ENCODE measurements at regions not wholly inside any gene's neighbourhood (a gene's known extent, or its start where the extent isn't known, plus 50 kb on each side); places are given as distances from the start of the nearest gene placed in this dataset.
"Not testable (repeated sequence)": the region's sequence is repeated elsewhere in the genome, so short reads cannot be mapped to it uniquely, and the experiment has no call there.

DNA sequence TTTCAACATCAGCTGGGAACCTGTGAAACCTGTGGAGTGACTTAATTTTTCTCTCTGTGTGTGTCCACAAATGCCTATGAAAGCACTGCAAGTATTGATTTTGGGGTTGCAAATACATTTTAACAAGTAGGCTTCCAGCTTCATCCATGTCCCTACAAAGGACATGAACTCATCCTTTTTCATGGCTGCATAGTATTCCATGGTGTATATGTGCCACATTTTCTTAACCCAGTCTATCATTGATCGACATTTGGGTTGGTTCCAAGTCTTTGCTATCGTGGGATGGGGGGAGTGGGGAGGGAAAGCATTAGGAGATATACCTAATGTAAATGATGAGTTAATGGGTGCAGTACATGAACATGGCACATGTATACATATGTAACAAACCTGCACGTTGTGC, 711.3 kb downstream of the LTN1 start:
- not testable (repeated sequence) for DNase-seq (ENCODE audit: low spot score)

DNA sequence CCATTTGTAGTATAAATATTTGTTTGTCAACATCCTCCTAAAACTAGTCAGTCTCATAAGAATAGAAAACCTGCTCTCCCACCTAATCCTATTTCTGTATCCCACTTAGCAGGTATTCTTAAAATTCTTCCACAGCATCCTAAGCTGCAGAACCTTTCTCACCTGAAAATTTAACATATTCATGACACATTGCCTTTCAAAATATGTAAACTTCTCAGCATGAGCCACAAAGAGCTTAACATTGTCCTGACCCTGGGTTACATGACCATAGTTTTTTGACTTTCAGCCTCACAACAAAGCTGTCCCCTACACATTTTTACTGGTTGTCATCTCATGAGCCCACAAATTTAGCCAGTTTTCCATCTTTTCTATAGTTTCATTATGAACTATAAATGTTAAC, 712.1 kb downstream of the LTN1 start:
- no peak for DNase-seq (ENCODE audit: low spot score)

DNA sequence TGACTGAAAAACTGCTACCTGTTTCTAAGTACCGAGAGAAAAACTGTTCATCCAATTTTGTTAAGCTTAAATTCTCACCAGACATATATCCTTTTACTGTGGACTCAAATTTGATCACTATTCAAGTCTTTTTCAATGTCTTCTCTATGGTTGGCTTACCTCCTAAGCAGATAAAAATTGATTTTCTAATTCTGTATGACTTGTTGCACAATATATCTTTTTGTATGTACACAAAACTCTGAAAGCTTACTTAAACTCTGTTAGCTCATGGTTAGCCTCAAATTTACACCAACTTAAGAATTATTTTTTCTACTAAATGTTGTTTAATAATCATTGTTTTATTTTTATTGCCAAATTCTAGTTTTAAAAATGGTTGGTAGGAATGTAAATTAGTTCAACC, 715.4 kb downstream of the LTN1 start:
- DNase-seq (ENCODE audit: low spot score), result no peak

DNA sequence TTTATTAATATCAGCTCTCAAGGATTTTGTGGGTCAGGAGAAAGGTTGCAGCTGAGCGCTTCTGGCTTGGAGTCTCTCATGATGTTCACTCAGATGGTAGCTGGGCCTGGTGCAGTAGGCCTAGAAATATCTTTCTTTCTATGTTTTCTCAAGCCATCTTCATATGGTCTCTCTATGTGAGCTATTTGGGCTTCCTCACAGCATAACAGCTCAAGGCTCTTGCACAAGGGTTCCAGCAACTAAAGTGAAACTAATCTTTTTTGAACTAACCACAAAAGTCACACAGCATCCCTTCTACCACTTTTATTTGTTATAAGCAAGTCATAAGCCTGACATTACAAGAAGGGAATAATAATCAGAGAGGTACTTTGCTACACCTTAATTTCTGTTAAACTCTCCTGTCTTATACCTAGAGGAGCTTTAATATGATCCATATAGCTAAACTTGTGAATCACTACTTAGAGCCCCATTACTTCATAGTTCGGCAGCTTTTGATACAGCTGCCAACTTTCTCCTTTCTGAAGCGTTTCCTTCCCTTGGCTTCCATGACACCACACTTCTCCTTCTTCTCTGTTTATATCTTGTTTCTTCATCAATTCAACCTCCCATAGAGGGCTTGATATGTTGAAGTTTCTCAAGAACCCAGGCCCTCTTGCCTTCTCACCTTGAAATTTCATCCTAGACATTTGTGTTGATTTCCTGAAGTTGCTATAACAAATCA, 720.2 kb downstream of the LTN1 start:
- no peak for DNase-seq (ENCODE audit: low spot score)

DNA sequence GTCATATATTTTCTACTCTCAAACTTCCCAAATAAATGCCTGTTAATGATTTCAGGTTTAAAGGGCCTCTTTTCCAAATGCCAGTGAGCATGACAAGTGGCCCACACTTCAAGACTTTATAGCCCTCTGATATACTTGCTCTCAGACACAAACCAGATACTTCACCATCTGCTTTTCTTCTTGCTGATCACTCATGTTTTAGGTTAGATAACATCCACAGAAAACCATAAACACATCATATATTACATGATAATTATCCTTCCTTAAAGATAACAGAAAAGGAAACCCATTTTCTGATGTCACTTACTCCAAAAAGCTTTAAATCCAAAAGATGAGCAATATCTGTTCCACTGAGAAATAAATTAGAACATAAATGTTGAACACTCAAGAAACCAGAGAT, 723.5 kb downstream of the LTN1 start:
- DNase-seq (ENCODE audit: low spot score), result no peak

DNA sequence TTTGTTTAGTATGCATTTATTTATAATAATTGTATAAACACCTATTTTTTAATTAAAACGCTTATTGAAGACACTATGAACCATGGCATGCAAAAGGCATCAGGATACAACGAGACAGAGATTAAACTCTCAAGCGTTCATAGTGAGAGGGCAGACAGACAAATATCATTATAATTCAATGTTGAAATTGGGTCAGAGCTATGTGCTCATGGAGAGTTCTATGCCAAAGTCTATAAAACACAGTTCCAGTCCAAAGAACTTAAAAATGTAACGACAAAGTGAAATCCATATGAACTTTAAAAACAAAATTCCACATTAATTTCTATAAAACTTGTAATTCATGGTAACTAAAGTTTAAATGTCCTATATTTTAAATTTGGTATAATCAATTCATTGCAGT, 724.0 kb downstream of the LTN1 start:
- no peak for DNase-seq (ENCODE audit: low spot score)

DNA sequence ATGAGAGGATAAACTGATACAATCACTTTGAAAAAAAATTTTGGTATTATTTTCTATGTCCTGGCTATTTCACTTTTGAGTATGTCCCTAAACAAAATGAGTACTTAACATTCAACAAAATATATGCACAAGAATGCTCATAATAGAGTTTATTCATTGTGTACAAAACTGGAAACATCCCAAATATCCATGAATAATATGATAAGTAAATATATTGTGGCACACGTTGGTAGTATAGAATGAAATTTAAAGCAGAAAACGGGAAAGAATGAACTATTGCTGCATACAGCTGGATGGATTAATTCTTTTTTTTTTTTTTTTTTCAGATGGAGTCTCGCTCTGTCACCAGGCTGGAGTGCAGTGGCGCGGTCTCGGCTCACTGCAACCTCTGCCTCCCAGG, 725.2 kb downstream of the LTN1 start:
- no peak for DNase-seq (ENCODE audit: low spot score)

DNA sequence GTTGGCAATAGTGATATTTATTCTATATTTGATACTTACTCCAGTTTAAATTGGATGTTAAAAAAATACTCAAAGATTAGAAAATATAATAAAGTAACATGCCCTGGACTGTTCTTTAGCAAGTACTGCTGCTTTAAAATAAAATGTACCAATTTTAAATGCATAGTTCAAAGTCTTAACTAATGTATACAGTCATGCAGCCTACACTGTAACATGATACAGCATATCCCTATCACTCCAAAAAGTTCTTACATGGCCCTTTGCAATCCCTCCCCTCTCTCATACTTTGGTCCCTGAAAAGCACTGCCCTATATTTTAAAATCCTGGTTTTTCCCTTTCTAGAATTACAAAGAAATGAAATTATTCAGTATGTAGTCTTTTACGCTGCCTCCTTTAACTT, 726.6 kb downstream of the LTN1 start:
- DNase-seq (ENCODE audit: low spot score), result no peak

DNA sequence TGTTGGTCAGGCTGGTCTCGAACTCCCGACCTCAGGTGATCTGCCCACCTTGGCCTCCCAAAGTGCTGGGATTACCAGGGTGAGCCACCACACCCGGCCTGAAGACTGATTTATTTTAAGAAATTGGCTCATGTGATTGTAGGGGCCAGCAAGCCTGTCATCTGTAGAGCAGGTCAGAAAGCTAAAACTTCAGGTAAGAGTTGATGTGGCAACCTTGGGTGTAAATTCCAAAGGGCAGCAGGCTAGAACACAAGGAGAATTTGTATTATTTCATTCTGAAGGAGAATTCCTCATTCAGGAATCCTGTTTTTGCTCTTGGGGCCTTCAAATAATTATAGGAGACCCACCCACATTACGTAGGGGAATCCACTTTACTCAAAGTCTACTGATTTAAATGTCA, 728.7 kb downstream of the LTN1 start:
- no peak for DNase-seq (ENCODE audit: low spot score)

DNA sequence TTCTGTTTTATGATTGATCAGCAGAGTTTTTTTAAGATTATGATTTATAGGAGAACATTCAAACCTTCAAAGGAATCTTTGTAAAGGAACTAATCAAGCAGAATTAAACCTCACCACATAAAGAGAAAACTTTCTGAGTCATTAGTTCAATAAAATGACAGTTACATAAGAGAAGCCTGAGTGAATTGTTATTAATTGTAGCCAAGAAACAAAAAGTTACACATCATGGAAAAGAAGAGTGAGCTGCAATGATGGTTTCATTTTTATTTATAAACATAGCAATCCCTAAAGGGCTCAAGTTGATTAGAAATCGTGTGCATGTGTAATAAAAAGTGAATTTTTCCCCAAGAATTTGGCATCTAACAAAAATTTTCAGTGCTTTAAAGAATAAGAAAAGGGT, 731.4 kb downstream of the LTN1 start:
- DNase-seq (ENCODE audit: low spot score), result no peak

DNA sequence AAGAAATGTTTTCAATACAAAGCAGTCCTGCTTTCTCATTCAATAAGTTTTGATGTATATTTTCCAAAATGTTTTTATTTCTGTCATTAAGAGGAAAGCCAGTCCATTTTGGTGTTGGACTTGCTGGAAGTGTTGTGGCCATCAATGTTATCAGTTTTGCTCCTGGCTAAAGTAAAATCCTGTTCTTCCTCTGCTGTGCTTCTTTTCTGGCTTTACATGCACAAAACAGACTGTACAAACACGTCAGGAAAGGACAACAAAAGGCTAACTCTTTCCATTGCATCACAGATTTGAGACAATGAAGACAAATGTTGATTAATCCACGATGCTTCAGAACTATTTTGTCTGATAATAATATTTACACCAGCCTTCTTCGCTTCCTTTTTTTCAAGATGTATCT, 735.4 kb downstream of the LTN1 start:
- DNase-seq (ENCODE audit: low spot score), result no peak

DNA sequence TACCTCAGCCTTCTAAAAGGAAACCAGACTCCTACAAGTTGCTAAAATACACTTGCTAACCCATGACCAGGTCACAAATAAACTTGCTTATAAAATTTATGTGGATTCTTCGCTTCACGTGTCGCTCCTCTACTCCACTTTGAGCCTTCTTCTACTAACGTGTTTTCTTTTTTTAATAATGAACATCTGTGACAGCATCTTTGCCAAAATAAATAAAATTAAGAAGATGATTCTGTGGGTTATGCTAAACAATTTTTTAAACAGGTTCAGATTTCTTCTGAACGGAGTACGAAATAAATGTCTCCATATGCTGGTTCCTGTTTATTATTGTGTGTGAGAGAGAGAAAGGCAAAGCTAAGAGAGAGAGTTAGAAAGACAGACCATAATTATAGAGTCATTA, 735.8 kb downstream of the LTN1 start:
- no peak for DNase-seq (ENCODE audit: low spot score)

DNA sequence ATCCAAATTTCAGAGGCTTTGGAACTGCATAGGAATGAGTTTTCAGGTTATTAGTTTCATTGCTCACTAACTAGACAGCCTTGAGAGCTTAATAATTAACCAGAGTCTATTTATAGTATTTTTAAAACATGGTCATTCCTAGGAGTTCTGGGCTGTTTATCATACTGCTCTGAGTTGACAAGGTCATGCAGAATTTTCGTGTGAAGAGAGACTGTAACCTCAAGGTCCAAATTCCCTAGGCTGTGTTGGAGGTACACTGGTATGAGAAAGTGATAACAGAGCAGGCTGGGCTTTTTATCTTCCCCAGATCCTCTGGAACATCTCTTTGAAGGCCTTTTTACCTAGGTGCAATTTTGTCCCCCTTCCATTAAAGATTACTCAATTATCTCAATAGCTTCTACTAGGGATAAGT, 736.3 kb downstream of the LTN1 start:
- DNase-seq (ENCODE audit: low spot score), result no peak

DNA sequence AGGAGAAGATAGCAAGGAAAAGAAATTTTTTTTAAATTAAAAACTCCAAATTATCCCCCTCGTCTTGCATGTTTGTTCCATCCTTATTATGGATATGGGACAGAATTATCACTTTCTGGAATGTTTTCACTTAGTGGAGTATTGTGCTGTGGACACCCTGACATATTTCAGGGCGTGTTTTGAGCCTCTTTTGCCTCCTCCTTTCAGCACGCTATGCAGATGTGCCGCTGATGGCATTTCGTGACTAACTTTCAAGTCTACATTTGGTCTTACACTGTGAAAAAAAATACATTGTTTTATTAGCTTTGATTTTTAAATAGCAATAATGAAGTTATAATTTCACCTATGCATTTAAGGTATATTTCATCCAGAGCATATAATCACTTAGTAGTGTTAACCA, 738.7 kb downstream of the LTN1 start:
- DNase-seq (ENCODE audit: low spot score), result no peak

DNA sequence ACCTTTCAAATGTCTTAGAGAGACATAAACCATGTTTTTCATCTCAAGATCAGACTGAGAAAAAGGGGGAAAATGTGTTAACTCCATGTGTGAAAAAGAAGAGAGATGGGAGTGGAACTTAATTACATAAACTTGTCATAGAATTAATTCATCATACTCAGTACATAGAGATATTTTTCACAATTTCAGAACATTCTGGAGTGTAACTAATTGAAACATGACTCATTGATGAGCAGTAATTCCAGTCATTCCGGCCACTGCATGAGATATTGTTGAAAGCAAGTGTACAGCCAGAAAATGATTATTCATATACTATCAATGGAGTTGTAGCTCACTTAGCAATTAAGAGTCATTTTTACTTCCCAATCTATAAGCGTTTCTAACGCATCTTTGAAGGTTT, 739.3 kb downstream of the LTN1 start:
- peak; percentile 57 for DNase-seq (ENCODE audit: low spot score)

DNA sequence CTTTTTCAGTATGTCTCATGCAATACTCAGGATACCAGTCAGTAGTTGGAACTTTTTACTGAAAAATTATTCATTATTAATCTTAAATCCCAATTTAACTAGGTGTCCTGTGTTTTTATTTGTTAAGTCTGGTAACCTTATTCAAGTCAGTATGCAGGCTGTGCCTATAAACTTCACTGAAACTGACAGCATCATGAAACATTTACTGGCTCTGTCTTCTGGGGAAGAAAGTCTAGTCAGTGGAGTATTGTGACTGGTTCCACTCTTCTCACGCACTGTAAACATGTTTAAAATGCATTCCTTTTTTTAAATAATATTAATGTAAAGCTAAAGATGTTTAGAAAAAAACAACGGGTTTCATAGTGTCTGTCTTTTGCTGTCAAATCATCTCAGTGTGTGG, 739.7 kb downstream of the LTN1 start:
- DNase-seq (ENCODE audit: low spot score), result no peak

DNA sequence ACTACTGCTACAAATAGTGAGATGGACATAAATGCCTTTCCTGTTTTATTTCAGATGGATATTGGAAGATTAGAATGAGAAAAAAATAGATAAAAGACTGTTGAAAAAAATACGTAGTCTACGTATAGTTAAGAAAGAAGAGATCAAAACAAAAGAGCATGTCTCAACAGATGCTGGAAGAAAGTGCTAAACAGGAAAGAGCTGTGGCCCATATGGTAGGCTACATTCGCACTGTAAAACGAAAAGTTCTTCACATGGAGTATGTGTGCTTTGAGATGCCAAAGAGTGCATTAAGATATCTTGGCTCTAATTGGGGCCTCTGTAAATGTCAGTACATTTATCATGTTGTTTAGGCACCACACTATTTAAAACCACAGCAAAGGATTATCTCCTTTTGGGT, 741.7 kb downstream of the LTN1 start:
- DNase-seq (ENCODE audit: low spot score), result no peak

DNA sequence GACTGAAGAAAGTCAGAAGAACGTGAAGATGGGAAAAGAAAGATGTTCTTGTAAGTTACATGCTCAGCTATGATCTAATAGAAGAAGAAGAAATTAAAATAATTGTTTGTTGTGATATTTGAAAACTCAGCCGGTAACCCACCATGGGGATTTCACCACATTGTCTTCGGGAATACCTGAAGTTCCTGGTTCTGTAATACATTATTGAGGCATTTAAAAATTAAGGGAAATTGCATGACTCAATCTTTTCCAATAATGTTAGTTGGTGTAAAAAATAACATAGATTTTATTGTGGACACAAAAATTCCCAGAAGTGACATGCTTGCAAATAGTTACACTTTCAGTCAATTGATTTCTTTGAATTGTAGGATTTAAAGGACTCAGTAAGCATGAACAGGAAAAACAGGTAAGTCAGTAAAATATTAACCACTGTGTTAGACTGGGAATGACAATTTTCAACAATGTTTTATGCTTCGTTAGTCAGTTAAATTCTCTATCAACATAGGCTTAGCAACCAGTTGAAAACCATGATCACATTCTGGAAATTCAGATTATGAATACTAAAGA, 745.1 kb downstream of the LTN1 start:
- DNase-seq (ENCODE audit: low spot score), result no peak

DNA sequence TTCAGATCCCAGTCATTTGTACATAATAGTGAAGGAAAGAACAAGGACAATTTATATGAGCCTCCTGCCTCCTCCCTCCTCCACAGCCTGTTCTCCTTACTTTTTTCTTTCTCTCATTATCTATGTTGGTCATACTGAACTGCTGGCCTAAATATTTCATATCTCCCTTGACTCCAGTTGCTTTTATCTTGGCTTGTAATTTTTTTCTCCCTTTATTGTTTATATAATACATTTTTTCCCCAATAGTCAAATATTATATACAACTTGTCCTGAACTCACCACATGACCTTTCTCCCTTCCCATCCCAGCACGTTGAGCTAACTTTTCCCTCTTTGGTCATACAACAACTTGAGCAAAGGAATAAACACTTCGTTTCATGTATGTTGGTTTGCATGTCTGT, 752.1 kb downstream of the LTN1 start:
- no peak for DNase-seq (ENCODE audit: low spot score)

DNA sequence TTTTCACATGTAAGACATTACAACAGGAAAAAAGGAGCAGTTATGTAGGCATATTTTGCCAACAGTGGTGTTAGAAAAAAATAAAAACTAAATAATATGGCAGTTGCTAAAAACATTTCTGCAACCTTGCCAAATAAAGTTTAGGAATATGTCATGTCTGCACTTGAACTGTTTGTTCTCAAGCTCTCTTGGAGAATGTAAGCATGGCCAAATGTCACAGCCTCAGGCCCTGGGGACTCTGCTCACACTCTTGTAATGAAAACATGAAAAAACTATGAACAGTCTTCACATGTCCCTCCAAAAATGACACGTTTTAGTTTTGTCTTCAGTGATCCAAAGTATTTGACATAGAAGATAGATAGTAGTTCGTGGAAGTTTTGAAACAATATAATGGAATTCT, 753.3 kb downstream of the LTN1 start:
- no peak for DNase-seq (ENCODE audit: low spot score)

DNA sequence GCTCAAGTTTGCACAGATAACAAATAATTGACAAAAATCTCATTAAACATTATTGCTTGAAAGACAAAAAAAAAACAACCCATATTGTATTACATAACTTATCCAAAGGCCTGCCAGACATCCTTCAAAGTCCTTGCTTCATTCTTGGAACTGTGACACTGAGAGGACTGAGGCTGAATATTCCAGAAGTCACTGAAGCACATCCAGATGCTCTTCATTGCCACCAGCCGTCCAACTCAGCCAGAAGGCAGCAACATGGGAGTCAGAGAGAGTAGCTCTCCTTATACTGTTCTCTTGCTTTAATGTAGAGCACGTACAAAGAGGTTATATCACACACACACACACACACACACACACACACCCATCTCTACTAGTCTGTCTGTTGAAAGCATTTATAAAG, 755.0 kb downstream of the LTN1 start:
- no peak for DNase-seq (ENCODE audit: low spot score)

DNA sequence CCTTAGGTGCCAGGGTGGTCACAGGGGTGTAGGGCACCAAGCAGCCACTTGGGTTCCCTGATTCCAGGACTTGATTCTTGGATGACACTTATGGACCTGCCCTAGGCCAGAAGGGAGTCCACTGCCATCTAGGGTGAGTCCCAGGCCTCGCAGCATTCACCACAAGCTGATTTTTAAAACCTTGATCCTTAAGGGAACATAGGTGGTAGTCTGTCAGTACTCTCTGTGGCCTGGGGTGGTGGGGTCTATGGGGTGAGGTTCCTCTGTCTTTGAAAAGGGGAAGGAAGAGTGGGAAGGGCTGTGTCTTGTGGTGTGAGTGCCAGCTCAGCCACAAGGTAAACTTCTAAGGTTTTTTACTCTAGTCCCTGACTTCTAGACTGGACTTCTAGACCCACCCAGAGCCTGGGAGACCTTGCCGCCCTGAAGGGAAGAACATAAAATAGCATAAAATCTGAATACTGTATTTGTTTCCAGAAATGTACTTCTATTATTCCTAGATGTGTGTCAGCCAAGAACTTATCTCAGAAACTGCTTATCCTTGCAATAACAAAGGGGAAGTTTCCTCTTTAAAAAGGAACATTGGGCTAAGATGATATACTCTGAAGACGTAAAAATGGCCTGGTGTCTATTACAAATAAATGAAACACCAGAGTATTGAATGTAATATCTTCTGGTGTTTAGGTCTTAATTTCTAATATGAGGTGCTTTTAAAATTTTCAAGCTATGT, 757.3 kb downstream of the LTN1 start:
- DNase-seq (ENCODE audit: low spot score), result no peak

DNA sequence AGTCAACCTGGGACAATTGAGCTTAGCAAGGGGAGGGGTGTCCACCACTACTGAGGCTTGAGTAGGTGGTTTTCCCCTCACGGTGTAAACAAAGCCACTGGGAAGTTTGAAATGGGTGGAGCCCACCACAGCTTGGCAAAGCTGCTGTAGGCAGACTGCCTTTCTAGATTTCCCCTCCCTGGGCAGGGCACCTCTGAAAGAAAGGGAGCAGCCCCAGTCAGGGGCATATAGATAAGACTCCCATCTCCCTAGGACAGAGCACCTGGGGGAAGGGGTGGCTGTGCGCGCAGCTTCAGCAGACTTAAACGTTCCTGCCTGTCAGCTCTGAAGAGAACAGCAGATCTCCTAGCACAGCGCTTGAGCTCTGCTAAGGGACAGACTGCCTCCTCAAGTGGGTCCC, 758.4 kb downstream of the LTN1 start:
- DNase-seq (ENCODE audit: low spot score), result no peak

All from COLO829 (cell line).